Pons (tissue), 1 donor: ENCODE measurements at regions not wholly inside any gene's neighbourhood (a gene's known extent, or its start where the extent isn't known, plus 50 kb on each side); places are given as distances from the start of the nearest gene placed in this dataset.
"Not testable (repeated sequence)": the region's sequence is repeated elsewhere in the genome, so short reads cannot be mapped to it uniquely, and the experiment has no call there.

ENCODE experiments used
- DNase-seq: peaks from one replicate; pipeline ENCODE4 v3.0.0-alpha.2; 2016; ENCODE audit warnings: low spot score

GRCh38 chr10:108597657-108598319 is 1325.5 kb downstream of the XPNPEP1 start:
- DNase-seq = no peak

- DNase-seq = no peak
Observed at GRCh38 chr10:108597031-108597430, 1326.3 kb downstream of the XPNPEP1 start.

- peak; percentile 6 for DNase-seq
Observed at GRCh38 chr10:108592956-108593355, 1330.4 kb downstream of the XPNPEP1 start.

- DNase-seq = no peak
Observed at GRCh38 chr10:108591417-108591816, 1331.9 kb downstream of the XPNPEP1 start.

GRCh38 chr10:108586424-108586823 is 1336.9 kb downstream of the XPNPEP1 start:
- DNase-seq = no peak

GRCh38 chr10:108583877-108584276 is 1339.4 kb downstream of the XPNPEP1 start:
- DNase-seq = no peak

- DNase-seq = no peak
Observed at GRCh38 chr10:108582888-108583287, 1340.4 kb downstream of the XPNPEP1 start.

- no peak for DNase-seq
Observed at GRCh38 chr10:108582387-108582786, 1340.9 kb downstream of the XPNPEP1 start.

GRCh38 chr10:108578258-108578657 is 1345.1 kb downstream of the XPNPEP1 start:
- DNase-seq = no peak

GRCh38 chr10:108574233-108574632 is 1349.1 kb downstream of the XPNPEP1 start:
- DNase-seq = no peak

- DNase-seq = no peak
Observed at GRCh38 chr10:108568824-108569223, 1354.5 kb downstream of the XPNPEP1 start.

GRCh38 chr10:108567899-108568752 is 1355.2 kb downstream of the XPNPEP1 start:
- no peak for DNase-seq

- DNase-seq = no peak
Observed at GRCh38 chr10:108566316-108567107, 1356.8 kb downstream of the XPNPEP1 start.

- DNase-seq = no peak
Observed at GRCh38 chr10:108562105-108562504, 1361.2 kb downstream of the XPNPEP1 start.

- no peak for DNase-seq
Observed at GRCh38 chr10:108561649-108562048, 1361.7 kb downstream of the XPNPEP1 start.

- DNase-seq = no peak
Observed at GRCh38 chr10:108560488-108560887, 1362.8 kb downstream of the XPNPEP1 start.

GRCh38 chr10:108556186-108556585 is 1367.1 kb downstream of the XPNPEP1 start:
- no peak for DNase-seq

- DNase-seq = no peak
Observed at GRCh38 chr10:108545921-108546320, 1377.4 kb downstream of the XPNPEP1 start.

- DNase-seq = peak; percentile 55
Observed at GRCh38 chr10:108544500-108545120, 1378.7 kb downstream of the XPNPEP1 start.

GRCh38 chr10:108533551-108533950 is 1369.0 kb upstream of the SORCS1 start:
- DNase-seq = not testable (repeated sequence)

GRCh38 chr10:108523016-108523800 is 1358.7 kb upstream of the SORCS1 start:
- no peak for DNase-seq
